ENCODE measurements at regions not wholly inside any gene's neighbourhood (a gene's known extent, or its start where the extent isn't known, plus 50 kb on each side); places are given as distances from the start of the nearest gene placed in this dataset.

DNA sequence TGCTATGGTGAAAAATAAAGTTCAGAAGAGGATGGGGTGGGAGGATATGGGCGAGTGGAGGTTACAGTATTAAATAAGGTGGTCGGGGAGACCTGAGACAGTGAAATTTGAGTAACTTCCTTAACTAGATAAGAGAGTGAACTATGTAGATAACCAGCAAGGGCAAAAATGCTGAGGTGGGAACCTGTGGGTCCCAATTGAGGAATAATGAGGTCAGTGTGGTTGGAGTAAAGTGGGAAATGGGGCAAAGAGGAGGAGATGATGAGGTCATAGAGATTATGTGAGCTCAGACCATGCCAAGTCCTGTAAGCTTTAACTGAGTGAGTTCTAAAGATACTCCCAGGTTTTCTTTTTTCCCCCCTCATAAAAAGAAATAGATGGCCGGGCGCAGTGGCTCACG is 614.6 kb upstream of the PLXNA2 start:
- TF ChIP-seq POLR2A (IDR thresholded peaks at IDR 0.05; ENCODE audit: low read depth, low read length): no peak
- no peak for TF ChIP-seq TAF1 (IDR thresholded peaks at IDR 0.05; ENCODE audit: low read depth, low read length)
- TF ChIP-seq POLR2AphosphoS5 (IDR thresholded peaks at IDR 0.05; ENCODE audit: low read depth, low read length): no peak
- no peak for TF ChIP-seq SPI1 (IDR thresholded peaks at IDR 0.05; ENCODE audit: low read depth, low read length)
- no peak for TF ChIP-seq PAX5 (IDR thresholded peaks at IDR 0.05; ENCODE audit: insufficient read depth, low read length, severe bottlenecking)
- no peak for TF ChIP-seq POU2F2 (IDR thresholded peaks at IDR 0.05; ENCODE audit: low read depth, low read length)

All from GM12891 (cell line).